Tibial nerve (tissue), 4 donors: ENCODE measurements at regions not wholly inside any gene's neighbourhood (a gene's known extent, or its start where the extent isn't known, plus 50 kb on each side); places are given as distances from the start of the nearest gene placed in this dataset.
"Not testable (repeated sequence)": the region's sequence is repeated elsewhere in the genome, so short reads cannot be mapped to it uniquely, and the experiment has no call there.

Experiments
- DNase-seq, 2 donors: peaks; one replicate each; pipeline ENCODE4 v3.0.0-alpha.2; 2019; ENCODE audit warnings: low spot score in 2 of 2
- H3K27ac ChIP-seq, 4 donors: fragments of 200-600 bp; sonication (generic) in 3 of 4; one replicate each; pipeline ENCODE4 v1.5.1; 2017 to 2019; ENCODE audit warnings: mild to moderate bottlenecking in 1 of 4
- H3K27me3 ChIP-seq, 2 donors: fragments of 200-600 bp; sonication (generic) in 1 of 2; one replicate each; pipeline versions ENCODE4 v1.5.1 to v1.6.0; 2017 to 2019
- H3K36me3 ChIP-seq, 3 donors: fragments of 200-600 bp; sonication (generic); one replicate each; pipeline ENCODE4 v1.5.1; 2018 to 2019
- H3K4me1 ChIP-seq, 4 donors: fragments of 200-600 bp; sonication (generic) in 3 of 4; one replicate each; pipeline ENCODE4 v1.5.1; 2017 to 2019
- H3K4me3 ChIP-seq, 4 donors: fragments of 200-600 bp; sonication (generic) in 3 of 4; one replicate each; pipeline ENCODE4 v1.5.1; 2017 to 2019; ENCODE audit warnings: mild to moderate bottlenecking in 1 of 4, moderate library complexity in 1 of 4
- H3K9me3 ChIP-seq, 4 donors: fragments of 200-600 bp; sonication (generic) in 3 of 4; one replicate each; pipeline ENCODE4 v1.5.1; 2017 to 2019
- CTCF ChIP-seq, 5 experiments: fragments of 200-600 bp in 3 of 5; fragments of 450-650 bp in 2 of 5; sonication (generic) in 3 of 5; IDR thresholded peaks; one replicate each; pipeline ENCODE4 v1.5.1; 2016 to 2019; ENCODE audit warnings: antibody characterized with exemption in 5 of 5, mild to moderate bottlenecking in 3 of 5, moderate library complexity in 2 of 5
- EP300 ChIP-seq, 2 donors: sonication (generic); formaldehyde crosslinking; IDR thresholded peaks; one replicate each; pipeline ENCODE4 v1.6.1; 2017; ENCODE audit warnings: antibody characterized with exemption in 2 of 2, mild to moderate bottlenecking in 1 of 2
- POLR2A ChIP-seq, 2 donors: fragments of 450-650 bp; IDR thresholded peaks; one replicate each; pipeline ENCODE4 v1.6.1; 2017; ENCODE audit warnings: antibody characterized with exemption in 2 of 2, mild to moderate bottlenecking in 2 of 2, moderate library complexity in 2 of 2
- WGBS, 2 donors: methylation state at CpG; one replicate each; pipeline ENCODE4 v1.1.5; 2018; 5-methylcytosine and 5-hydroxymethylcytosine counted together

- no peaks in the 10 kb centered on the region for H3K36me3 ChIP-seq
- H3K4me1 ChIP-seq: no peaks in the 10 kb centered on the region
- TF ChIP-seq CTCF (IDR thresholded peaks at IDR 0.05) (no peak), POLR2A (IDR thresholded peaks at IDR 0.05) (no peak), EP300 (IDR thresholded peaks at IDR 0.05) (no peak)
- WGBS, 2 donors: 79 to 90% methylated on average over 5 of the region's 5 CpGs
- H3K27me3 ChIP-seq: no peaks in the 10 kb centered on the region
- peaks cover 0 to 4% (median 0%) of the 10 kb centered on the region in 4 donors for H3K9me3 ChIP-seq
- no peak overlapping the region for H3K27ac ChIP-seq
- H3K4me3 ChIP-seq: no peak overlapping the region
- no peak for DNase-seq
Observed at GRCh38 chr10:129210876-129211275, 256.2 kb upstream of the MGMT start.

GRCh38 chr10:129213256-129213655, 253.8 kb upstream of the MGMT start:
- Histone ChIP-seq H3K4me1 (no peaks in the 10 kb centered on the region), H3K27ac (no peak overlapping the region), H3K36me3 (no peaks in the 10 kb centered on the region), H3K27me3 (no peaks in the 10 kb centered on the region), H3K9me3 (peaks cover 0 to 4% (median 0%) of the 10 kb centered on the region in 4 donors), H3K4me3 (no peak overlapping the region)
- TF ChIP-seq POLR2A (IDR thresholded peaks at IDR 0.05) (no peak), CTCF (IDR thresholded peaks at IDR 0.05) (no peak), EP300 (IDR thresholded peaks at IDR 0.05) (no peak)
- WGBS, 2 donors: 66 to 76% methylated on average over 1 of the region's 1 CpG
- DNase-seq: no peak

- not testable (repeated sequence) for DNase-seq, H3K4me1 ChIP-seq, H3K27me3 ChIP-seq, H3K36me3 ChIP-seq, H3K4me3 ChIP-seq, H3K9me3 ChIP-seq, H3K27ac ChIP-seq
- 92% methylated on average over 5 of the region's 5 CpGs for WGBS, 2 donors
Observed at GRCh38 chr10:129213996-129214395, 253.0 kb upstream of the MGMT start.

GRCh38 chr10:129219364-129219763, 247.7 kb upstream of the MGMT start:
- no peaks in the 10 kb centered on the region for H3K27me3 ChIP-seq
- H3K4me3 ChIP-seq: no peak overlapping the region
- WGBS, 2 donors: 80% methylated on average over 5 of the region's 5 CpGs
- H3K9me3 ChIP-seq: peaks cover 0 to 4% (median 0%) of the 10 kb centered on the region in 4 donors
- H3K27ac ChIP-seq: no peak overlapping the region
- no peaks in the 10 kb centered on the region for H3K4me1 ChIP-seq
- no peaks in the 10 kb centered on the region for H3K36me3 ChIP-seq
- DNase-seq: no peak
- no peak for TF ChIP-seq POLR2A (IDR thresholded peaks at IDR 0.05)
- no peak for TF ChIP-seq EP300 (IDR thresholded peaks at IDR 0.05)
- TF ChIP-seq CTCF (IDR thresholded peaks at IDR 0.05): no peak

GRCh38 chr10:129222436-129222835, 244.6 kb upstream of the MGMT start:
- Histone ChIP-seq H3K4me3 (no peak overlapping the region), H3K36me3 (no peaks in the 10 kb centered on the region), H3K27me3 (no peaks in the 10 kb centered on the region), H3K27ac (no peak overlapping the region), H3K4me1 (no peaks in the 10 kb centered on the region), H3K9me3 (no peaks in the 10 kb centered on the region)
- 74 to 82% methylated on average over 3 of the region's 3 CpGs for WGBS, 2 donors
- TF ChIP-seq CTCF (IDR thresholded peaks at IDR 0.05) (no peak), POLR2A (IDR thresholded peaks at IDR 0.05) (no peak), EP300 (IDR thresholded peaks at IDR 0.05) (no peak)
- DNase-seq: no peak

- H3K9me3 ChIP-seq: no peaks in the 10 kb centered on the region
- no peak overlapping the region for H3K27ac ChIP-seq
- no peak for DNase-seq
- H3K36me3 ChIP-seq: no peaks in the 10 kb centered on the region
- H3K4me3 ChIP-seq: no peak overlapping the region
- TF ChIP-seq EP300 (IDR thresholded peaks at IDR 0.05): no peak
- TF ChIP-seq CTCF (IDR thresholded peaks at IDR 0.05): no peak
- TF ChIP-seq POLR2A (IDR thresholded peaks at IDR 0.05): no peak
- WGBS, 2 donors: 72 to 74% methylated on average over 6 of the region's 6 CpGs
- H3K27me3 ChIP-seq: no peaks in the 10 kb centered on the region
- H3K4me1 ChIP-seq: no peaks in the 10 kb centered on the region
Observed at GRCh38 chr10:129223363-129223762, 243.7 kb upstream of the MGMT start.
